Large intestine (tissue), 3 donors: ENCODE measurements at regions not wholly inside any gene's neighbourhood (a gene's known extent, or its start where the extent isn't known, plus 50 kb on each side); places are given as distances from the start of the nearest gene placed in this dataset.

ENCODE experiments used
- DNase-seq, 2 donors: peaks; one replicate each; pipeline versions ENCODE4 v3.0.0 to v3.0.0-alpha.2; 2013
- H3K27ac ChIP-seq: one replicate; pipeline ENCODE4 v1.5.1; 2013; ENCODE audit warnings: low read length
- H3K27me3 ChIP-seq: 2 replicates; pipeline ENCODE4 v1.6.1; 2013; ENCODE audit warnings: low read length; ENCODE audit not compliant: control insufficient read depth, insufficient read depth
- H3K36me3 ChIP-seq: 2 replicates; pipeline ENCODE4 v1.6.1; 2013; ENCODE audit warnings: low read length; ENCODE audit not compliant: control insufficient read depth, insufficient read depth
- H3K4me1 ChIP-seq: one replicate; pipeline ENCODE4 v1.6.1; 2013; ENCODE audit warnings: low read length; ENCODE audit not compliant: control insufficient read depth, insufficient read depth
- H3K4me3 ChIP-seq: one replicate; pipeline ENCODE4 v1.5.1; 2013; ENCODE audit warnings: low read length
- H3K9me3 ChIP-seq: one replicate; pipeline ENCODE4 v1.6.1; 2013; ENCODE audit warnings: mild to moderate bottlenecking, low read depth, low read length, moderate library complexity; ENCODE audit not compliant: control insufficient read depth
- whole genome bisulfite sequencing: methylation state at CpG from one replicate; pipeline ENCODE4 v1.1.5; 2013; ENCODE audit warnings: low lambda C conversion rate; ENCODE audit not compliant: insufficient coverage; 5-methylcytosine and 5-hydroxymethylcytosine counted together

DNA sequence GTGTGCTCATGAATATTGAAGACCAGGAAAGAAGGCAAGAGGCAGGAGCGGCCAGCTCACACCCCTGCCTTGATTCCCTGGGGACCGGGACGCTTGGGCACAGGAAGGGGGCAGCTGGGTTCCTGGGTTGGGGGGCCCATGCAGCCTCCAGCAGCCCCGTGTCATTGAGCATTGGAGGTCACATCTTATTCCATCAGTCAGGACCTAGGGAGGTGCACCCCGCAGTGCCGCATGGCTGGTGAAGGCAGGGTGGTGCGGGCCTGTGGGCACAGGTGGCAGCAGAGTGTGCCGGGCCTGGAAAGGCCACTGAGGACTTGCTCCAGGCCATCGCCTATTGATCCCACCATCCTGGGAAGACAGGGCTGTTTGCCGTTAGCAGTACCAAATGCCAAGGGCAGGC lies 116.3 kb upstream of the NECTIN1 start:
- Histone ChIP-seq H3K9me3 (no peaks in the 10 kb centered on the region), H3K27ac (no peak overlapping the region), H3K36me3 (no peaks in the 10 kb centered on the region), H3K4me3 (no peak overlapping the region), H3K27me3 (no peaks in the 10 kb centered on the region), H3K4me1 (peaks cover 12% of the 10 kb centered on the region)
- no CpG with 5 or more reads among the region's 10 CpGs for WGBS
- no peak for DNase-seq

DNA sequence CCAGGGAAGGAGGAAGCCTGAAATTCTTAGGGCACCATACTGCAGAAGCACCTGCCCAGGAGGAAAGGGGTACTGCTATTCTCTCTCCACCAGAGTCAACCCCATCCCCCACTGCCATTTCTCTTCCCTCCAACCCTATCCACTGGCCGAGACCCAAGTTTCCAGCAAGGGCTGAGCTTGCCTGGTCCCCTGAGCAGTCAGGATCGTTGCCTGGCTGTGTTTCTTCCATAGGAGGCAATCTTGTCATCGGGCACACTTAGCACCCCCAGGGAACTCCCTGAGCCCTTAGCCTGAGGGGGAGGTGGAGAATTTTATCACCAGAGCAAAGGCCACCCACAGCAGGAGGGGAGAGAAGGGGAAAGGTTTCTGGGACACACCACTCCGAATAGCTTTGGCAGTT lies 115.8 kb upstream of the NECTIN1 start:
- Histone ChIP-seq H3K36me3 (no peaks in the 10 kb centered on the region), H3K27ac (no peak overlapping the region), H3K27me3 (no peaks in the 10 kb centered on the region), H3K9me3 (no peaks in the 10 kb centered on the region), H3K4me1 (peaks cover 12% of the 10 kb centered on the region), H3K4me3 (no peak overlapping the region)
- WGBS: no CpG with 5 or more reads among the region's 4 CpGs
- peak in 1 of 2 donors; percentile 49 for DNase-seq

DNA sequence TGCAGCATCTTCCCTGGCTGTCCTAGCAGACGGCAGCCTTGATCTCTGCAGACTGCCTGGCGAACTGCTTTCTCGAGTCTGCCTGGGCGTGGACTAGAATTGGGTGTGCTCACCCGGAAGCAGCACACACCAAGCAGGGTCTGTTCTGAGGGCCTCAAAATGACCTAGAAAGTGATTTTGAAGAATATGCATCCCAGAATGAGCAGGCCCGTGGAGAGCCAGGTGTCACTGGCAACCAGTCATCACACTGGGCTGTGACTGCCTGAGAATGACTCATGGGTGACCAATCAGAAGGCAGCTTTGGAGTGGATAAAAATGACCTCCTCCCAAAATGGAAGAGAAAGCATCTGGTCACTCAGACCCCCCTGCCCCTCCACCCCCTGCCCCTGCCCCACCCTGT lies 114.9 kb upstream of the NECTIN1 start:
- Histone ChIP-seq H3K4me1 (peaks cover 9% of the 10 kb centered on the region), H3K4me3 (no peak overlapping the region), H3K9me3 (no peaks in the 10 kb centered on the region), H3K27me3 (no peaks in the 10 kb centered on the region), H3K36me3 (no peaks in the 10 kb centered on the region), H3K27ac (no peak overlapping the region)
- WGBS: no CpG with 5 or more reads among the region's 6 CpGs
- DNase-seq: peak in 1 of 2 donors; percentile 46

DNA sequence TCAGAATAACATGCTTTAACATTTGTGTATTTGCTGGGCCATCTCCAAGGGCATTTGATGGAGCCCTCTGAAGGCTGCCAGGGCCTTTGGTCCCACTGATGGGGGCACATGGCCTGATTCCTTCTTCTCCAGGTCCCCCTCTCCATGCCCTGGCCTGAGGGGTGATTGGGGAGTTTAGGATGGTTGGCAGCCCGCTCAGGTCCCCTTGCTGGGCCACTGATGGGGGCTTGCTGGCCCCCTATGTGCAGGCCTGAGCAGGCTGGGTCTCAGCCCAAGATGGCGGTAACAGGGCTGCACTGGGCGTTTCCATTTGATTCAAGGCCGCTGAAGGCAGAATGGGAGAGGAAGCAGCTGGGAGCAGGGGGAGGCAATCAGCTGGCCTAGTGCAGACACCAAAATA lies 113.7 kb upstream of the NECTIN1 start:
- no CpG with 5 or more reads among the region's 4 CpGs for WGBS
- Histone ChIP-seq H3K27me3 (no peaks in the 10 kb centered on the region), H3K27ac (no peak overlapping the region), H3K9me3 (no peaks in the 10 kb centered on the region), H3K4me3 (no peak overlapping the region), H3K36me3 (no peaks in the 10 kb centered on the region), H3K4me1 (peaks cover 9% of the 10 kb centered on the region)
- no peak for DNase-seq

DNA sequence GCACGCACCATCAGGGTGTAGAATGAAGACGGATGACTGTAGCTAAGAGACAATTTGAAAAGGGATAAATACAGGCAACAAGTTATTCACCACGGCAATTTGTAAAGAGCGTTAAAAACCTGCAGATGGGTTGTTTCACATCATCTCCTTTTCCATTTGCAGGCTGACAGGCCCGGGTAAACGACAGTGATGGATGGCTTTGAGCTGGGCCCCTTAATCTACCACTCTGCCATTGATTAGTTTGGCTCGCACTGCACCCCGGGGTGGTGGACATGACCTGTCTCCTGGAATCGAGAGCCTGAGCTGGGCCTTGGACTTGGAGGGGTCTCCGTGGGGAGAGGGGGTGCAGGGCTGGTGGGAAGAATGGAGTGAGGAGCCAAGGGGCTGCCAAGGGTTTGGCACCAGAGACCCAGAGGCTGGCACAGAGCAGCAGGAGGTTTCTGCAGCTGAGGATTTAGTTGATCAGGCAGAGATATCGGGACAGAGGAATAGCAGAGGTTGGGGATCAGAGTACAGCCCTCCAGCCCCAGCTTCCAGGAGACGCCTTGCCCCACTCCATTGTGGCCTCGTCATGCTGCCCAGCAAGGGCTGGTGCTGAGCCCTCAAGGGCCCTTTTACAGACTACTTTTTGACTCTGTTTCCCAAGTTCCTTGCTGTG lies 110.6 kb upstream of the NECTIN1 start:
- H3K36me3 ChIP-seq: no peaks in the 10 kb centered on the region
- no peak overlapping the region for H3K4me3 ChIP-seq
- H3K27me3 ChIP-seq: no peaks in the 10 kb centered on the region
- WGBS: no CpG with 5 or more reads among the region's 13 CpGs
- no peak overlapping the region for H3K27ac ChIP-seq
- H3K4me1 ChIP-seq: peaks cover 3% of the 10 kb centered on the region
- no peaks in the 10 kb centered on the region for H3K9me3 ChIP-seq
- no peak for DNase-seq

DNA sequence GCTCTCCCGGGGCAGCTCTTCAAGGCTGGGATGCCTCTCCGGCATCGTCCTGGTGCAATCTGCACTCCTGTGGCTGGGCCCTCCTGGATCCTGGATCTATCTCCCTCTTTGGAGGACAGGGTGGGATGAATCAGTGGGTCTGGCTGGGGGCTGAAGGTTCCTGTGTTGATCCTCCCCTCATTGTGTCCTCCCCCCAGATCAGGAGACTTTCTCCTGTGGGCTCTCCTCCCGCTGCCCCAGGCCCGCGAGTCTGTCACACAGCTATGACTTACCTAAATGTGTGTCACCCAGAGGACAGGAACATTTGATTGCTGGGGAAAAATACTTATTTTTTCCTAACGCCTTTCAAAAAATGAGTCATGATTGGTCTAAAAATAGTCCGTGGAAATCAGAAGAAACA lies 106.8 kb upstream of the NECTIN1 start:
- Histone ChIP-seq H3K27ac (no peak overlapping the region), H3K4me1 (peaks cover 18% of the 10 kb centered on the region), H3K27me3 (no peaks in the 10 kb centered on the region), H3K36me3 (no peaks in the 10 kb centered on the region), H3K9me3 (no peaks in the 10 kb centered on the region), H3K4me3 (no peak overlapping the region)
- DNase-seq: no peak
- 88% methylated on average over 2 of the region's 8 CpGs for whole genome bisulfite sequencing

DNA sequence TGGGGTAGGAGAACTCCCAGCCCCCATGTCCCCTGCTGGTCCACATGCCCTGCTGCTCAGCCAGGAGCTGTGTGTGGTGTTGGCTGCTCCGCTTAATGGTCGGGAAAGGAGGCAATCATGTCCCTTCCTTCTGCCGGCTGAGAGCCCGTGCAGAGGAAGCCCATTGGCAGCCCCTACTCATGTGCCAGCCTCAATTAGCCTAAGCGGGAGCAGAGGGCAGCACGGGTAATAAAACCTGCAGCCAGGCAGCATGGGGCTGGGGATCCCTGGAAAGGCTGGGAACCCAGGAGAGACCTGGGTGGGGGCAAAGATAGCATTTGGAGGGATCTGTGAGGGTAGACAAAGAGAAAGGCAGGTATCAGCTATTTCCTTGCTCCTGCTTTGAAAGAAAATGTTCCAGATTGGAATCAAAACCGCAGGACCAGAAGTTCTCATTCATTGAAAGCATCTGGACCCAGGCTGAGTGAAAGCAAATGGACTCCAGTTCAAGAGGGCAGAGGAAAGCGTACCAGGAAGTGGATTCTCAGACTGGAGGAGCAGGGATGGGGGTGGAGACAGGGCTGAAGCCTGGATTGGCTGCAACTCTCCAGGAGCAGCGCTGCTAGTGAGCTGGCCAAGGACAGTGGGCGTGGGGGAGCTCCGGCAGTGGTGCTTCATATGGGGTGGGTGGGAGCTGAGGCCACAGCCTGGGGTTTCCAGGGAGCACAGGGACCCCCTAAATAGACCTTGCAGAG lies 103.4 kb upstream of the NECTIN1 start:
- Histone ChIP-seq H3K4me3 (peak overlapping the region; percentile 21), H3K27ac (peak overlapping the region; percentile 77), H3K9me3 (no peaks in the 10 kb centered on the region), H3K4me1 (peaks cover 25% of the 10 kb centered on the region), H3K36me3 (no peaks in the 10 kb centered on the region), H3K27me3 (no peaks in the 10 kb centered on the region)
- no CpG with 5 or more reads among the region's 11 CpGs for WGBS
- peak; percentile 86 to 95 for DNase-seq

DNA sequence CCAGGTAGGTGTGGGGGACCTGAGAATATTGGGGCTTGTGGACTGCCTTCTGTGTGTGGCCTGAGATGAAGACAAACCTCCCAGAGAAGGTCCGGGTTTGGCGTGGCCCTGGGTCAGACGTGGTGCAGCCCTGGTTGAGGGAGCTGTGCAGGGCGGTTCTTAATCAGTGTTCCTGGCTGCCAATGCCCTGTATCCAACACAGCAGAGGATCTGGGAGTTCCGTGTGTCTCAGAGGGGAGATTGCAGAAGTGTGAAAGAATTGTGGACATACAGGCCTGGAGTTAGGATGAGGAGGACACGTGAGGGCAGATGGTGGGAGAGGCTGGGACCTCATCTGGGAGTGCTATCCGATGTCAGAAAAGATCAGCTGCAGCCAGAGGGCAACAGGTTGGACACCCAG lies 102.0 kb upstream of the NECTIN1 start:
- WGBS: 100% methylated on average over 1 of the region's 7 CpGs
- no peak overlapping the region for H3K27ac ChIP-seq
- H3K9me3 ChIP-seq: no peaks in the 10 kb centered on the region
- H3K4me3 ChIP-seq: no peak overlapping the region
- H3K27me3 ChIP-seq: no peaks in the 10 kb centered on the region
- peaks cover 25% of the 10 kb centered on the region for H3K4me1 ChIP-seq
- no peak for DNase-seq
- no peaks in the 10 kb centered on the region for H3K36me3 ChIP-seq

DNA sequence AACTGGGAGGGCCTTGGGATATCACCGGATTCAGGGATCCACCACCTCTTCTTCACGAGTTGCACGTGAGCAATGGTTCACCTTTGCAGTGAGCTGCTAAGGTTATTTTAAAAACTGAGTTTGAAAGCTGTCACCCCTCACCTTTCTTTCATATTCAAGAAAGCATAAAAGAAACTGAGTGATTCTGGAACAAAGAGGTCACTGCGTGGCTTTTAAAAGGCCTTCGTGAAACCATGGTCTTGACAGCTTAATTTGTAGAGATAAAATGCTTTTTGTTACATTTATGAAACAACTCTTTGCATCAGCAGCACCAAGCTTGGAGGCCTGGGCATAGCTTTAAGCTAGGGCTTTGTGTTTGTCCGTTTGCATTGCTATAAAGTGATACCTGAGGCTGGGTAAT lies 101.4 kb upstream of the NECTIN1 start:
- WGBS: 100% methylated on average over 2 of the region's 6 CpGs

DNA sequence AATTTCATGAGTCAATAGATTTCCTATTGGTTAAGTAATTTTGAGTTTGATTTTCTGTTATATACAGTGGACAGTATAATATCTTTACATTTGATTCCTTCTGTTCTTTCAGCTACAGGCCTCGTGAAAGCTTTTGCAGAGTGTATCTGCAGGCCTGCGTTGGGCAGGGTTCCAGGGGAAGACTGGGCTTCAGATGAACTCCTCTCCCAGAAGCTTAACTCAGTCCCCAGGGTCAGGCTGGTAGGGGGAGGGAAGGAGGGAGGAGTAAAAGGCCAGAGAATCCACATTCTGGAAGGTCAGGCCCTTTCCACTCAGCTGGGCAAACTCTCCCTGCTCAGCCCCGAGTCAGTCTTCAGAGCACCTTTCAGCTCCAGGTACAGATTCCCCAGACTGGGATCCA lies 100.4 kb upstream of the NECTIN1 start:
- WGBS: no CpG with 5 or more reads among the region's 3 CpGs
- Histone ChIP-seq H3K27ac (no peak overlapping the region), H3K36me3 (no peaks in the 10 kb centered on the region), H3K4me3 (no peak overlapping the region), H3K9me3 (peaks cover 3% of the 10 kb centered on the region), H3K27me3 (no peaks in the 10 kb centered on the region), H3K4me1 (peaks cover 25% of the 10 kb centered on the region)
- no peak for DNase-seq

More for the DNA sequence above, 101.4 kb upstream of the NECTIN1 start:
- H3K9me3 ChIP-seq: peaks cover 3% of the 10 kb centered on the region
- no peaks in the 10 kb centered on the region for H3K27me3 ChIP-seq
- H3K4me1 ChIP-seq: peaks cover 25% of the 10 kb centered on the region
- no peak for DNase-seq
- no peak overlapping the region for H3K27ac ChIP-seq
- no peak overlapping the region for H3K4me3 ChIP-seq
- no peaks in the 10 kb centered on the region for H3K36me3 ChIP-seq

DNA sequence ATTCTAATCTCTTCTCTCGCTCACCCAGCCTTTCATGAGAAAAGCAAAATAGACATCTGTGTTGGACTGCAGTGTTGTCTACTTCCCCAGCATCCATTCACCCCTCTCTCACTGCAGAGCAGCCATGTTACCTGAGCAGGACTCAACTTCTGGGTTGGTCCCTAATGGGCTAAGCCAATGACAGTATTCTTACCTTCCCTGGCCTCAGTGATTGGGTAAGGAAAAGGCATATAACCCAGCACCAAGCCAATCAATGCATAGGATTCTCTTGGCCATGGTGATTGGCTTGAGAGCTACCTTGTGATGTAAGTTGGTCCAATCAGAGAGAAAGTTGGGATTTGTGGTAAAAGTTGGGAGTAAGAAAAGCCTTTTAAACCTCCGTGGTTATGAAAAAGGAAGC lies 99.8 kb upstream of the NECTIN1 start:
- peaks cover 25% of the 10 kb centered on the region for H3K4me1 ChIP-seq
- no peak overlapping the region for H3K27ac ChIP-seq
- DNase-seq: no peak
- no peaks in the 10 kb centered on the region for H3K27me3 ChIP-seq
- H3K4me3 ChIP-seq: no peak overlapping the region
- H3K9me3 ChIP-seq: peaks cover 3% of the 10 kb centered on the region
- no CpG with 5 or more reads among the region's 2 CpGs for WGBS
- H3K36me3 ChIP-seq: no peaks in the 10 kb centered on the region
